ENCODE measurements at regions not wholly inside any gene's neighbourhood (a gene's known extent, or its start where the extent isn't known, plus 50 kb on each side); places are given as distances from the start of the nearest gene placed in this dataset.

DNA sequence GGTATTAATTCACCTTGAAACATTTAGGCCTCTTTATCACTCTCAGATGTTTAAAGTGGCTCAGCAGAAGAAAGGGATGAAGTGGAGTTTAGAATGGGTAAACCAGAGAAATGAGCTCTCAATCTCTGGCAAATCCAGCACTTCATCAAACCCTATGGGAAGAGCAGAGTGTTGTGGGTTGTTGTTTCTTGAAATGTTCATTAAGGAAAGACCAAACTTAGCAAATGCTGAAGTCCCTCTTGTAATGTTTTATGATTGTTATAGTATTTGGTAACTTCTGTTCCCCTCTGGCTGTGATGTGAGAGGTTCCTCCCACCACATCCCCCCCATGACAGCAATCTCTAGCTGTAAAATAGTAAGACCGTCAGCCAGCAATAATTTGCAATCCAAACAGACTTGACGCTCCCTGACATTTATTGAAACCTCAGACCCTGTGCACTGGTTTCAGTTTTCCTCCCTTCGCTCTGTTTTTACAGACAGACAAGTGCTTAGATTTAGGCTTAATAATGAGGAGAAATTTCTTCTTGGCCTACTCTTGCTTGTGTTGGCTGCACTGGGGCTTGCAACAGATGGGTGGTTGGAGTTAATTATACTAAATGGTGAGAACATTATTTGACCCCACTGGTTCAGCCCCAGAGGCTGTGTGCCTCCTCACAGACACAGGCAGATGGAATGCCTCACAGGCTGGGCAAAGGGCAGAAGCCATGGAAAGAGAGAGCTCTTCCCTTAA, 609.4 kb upstream of the SOX9 start:
- TF ChIP-seq, protein P1, sequence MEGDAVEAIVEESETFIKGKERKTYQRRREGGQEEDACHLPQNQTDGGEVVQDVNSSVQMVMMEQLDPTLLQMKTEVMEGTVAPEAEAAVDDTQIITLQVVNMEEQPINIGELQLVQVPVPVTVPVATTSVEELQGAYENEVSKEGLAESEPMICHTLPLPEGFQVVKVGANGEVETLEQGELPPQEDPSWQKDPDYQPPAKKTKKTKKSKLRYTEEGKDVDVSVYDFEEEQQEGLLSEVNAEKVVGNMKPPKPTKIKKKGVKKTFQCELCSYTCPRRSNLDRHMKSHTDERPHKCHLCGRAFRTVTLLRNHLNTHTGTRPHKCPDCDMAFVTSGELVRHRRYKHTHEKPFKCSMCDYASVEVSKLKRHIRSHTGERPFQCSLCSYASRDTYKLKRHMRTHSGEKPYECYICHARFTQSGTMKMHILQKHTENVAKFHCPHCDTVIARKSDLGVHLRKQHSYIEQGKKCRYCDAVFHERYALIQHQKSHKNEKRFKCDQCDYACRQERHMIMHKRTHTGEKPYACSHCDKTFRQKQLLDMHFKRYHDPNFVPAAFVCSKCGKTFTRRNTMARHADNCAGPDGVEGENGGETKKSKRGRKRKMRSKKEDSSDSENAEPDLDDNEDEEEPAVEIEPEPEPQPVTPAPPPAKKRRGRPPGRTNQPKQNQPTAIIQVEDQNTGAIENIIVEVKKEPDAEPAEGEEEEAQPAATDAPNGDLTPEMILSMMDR (IDR thresholded peaks at IDR 0.05) = no peak
- TF ChIP-seq CREB1 (CRISPR knock-in tag; IDR thresholded peaks at IDR 0.05) (no peak), ZNF232 (CRISPR knock-in tag; IDR thresholded peaks at IDR 0.05) (no peak), CBFB (CRISPR knock-in tag; IDR thresholded peaks at IDR 0.05; ENCODE audit: low read depth) (no peak), ZNF263 (CRISPR knock-in tag; IDR thresholded peaks at IDR 0.05; ENCODE audit: low read depth) (no peak), NR1H2 (CRISPR knock-in tag; IDR thresholded peaks at IDR 0.05) (no peak)
- TF ChIP-seq, protein P2, sequence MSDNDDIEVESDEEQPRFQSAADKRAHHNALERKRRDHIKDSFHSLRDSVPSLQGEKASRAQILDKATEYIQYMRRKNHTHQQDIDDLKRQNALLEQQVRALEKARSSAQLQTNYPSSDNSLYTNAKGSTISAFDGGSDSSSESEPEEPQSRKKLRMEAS (CRISPR knock-in tag; IDR thresholded peaks at IDR 0.05) = no peak
- TF ChIP-seq, protein P3, sequence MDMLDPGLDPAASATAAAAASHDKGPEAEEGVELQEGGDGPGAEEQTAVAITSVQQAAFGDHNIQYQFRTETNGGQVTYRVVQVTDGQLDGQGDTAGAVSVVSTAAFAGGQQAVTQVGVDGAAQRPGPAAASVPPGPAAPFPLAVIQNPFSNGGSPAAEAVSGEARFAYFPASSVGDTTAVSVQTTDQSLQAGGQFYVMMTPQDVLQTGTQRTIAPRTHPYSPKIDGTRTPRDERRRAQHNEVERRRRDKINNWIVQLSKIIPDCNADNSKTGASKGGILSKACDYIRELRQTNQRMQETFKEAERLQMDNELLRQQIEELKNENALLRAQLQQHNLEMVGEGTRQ (CRISPR knock-in tag; IDR thresholded peaks at IDR 0.05) = no peak
- TF ChIP-seq, protein P4, sequence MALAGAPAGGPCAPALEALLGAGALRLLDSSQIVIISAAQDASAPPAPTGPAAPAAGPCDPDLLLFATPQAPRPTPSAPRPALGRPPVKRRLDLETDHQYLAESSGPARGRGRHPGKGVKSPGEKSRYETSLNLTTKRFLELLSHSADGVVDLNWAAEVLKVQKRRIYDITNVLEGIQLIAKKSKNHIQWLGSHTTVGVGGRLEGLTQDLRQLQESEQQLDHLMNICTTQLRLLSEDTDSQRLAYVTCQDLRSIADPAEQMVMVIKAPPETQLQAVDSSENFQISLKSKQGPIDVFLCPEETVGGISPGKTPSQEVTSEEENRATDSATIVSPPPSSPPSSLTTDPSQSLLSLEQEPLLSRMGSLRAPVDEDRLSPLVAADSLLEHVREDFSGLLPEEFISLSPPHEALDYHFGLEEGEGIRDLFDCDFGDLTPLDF (CRISPR knock-in tag; IDR thresholded peaks at IDR 0.05) = no peak
- TF ChIP-seq, protein P5, sequence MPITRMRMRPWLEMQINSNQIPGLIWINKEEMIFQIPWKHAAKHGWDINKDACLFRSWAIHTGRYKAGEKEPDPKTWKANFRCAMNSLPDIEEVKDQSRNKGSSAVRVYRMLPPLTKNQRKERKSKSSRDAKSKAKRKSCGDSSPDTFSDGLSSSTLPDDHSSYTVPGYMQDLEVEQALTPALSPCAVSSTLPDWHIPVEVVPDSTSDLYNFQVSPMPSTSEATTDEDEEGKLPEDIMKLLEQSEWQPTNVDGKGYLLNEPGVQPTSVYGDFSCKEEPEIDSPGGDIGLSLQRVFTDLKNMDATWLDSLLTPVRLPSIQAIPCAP (CRISPR knock-in tag; IDR thresholded peaks at IDR 0.05) = no peak
- TF ChIP-seq, protein P6, sequence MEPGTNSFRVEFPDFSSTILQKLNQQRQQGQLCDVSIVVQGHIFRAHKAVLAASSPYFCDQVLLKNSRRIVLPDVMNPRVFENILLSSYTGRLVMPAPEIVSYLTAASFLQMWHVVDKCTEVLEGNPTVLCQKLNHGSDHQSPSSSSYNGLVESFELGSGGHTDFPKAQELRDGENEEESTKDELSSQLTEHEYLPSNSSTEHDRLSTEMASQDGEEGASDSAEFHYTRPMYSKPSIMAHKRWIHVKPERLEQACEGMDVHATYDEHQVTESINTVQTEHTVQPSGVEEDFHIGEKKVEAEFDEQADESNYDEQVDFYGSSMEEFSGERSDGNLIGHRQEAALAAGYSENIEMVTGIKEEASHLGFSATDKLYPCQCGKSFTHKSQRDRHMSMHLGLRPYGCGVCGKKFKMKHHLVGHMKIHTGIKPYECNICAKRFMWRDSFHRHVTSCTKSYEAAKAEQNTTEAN (CRISPR knock-in tag; IDR thresholded peaks at IDR 0.05) = no peak
- TF ChIP-seq, protein P7, sequence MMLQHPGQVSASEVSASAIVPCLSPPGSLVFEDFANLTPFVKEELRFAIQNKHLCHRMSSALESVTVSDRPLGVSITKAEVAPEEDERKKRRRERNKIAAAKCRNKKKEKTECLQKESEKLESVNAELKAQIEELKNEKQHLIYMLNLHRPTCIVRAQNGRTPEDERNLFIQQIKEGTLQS (CRISPR knock-in tag; conservative IDR thresholded peaks at IDR 0.05) = no peak
- TF ChIP-seq, protein P8, sequence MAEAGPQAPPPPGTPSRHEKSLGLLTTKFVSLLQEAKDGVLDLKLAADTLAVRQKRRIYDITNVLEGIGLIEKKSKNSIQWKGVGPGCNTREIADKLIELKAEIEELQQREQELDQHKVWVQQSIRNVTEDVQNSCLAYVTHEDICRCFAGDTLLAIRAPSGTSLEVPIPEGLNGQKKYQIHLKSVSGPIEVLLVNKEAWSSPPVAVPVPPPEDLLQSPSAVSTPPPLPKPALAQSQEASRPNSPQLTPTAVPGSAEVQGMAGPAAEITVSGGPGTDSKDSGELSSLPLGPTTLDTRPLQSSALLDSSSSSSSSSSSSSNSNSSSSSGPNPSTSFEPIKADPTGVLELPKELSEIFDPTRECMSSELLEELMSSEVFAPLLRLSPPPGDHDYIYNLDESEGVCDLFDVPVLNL (CRISPR knock-in tag; IDR thresholded peaks at IDR 0.05; ENCODE audit: borderline replicate concordance, low read depth) = no peak
